Left renal cortex interstitium (tissue), 4 donors: ENCODE measurements at regions not wholly inside any gene's neighbourhood (a gene's known extent, or its start where the extent isn't known, plus 50 kb on each side); places are given as distances from the start of the nearest gene placed in this dataset.
"Not testable (repeated sequence)": the region's sequence is repeated elsewhere in the genome, so short reads cannot be mapped to it uniquely, and the experiment has no call there.

Experiments
- DNase-seq, 4 donors: peaks; one replicate each; pipeline ENCODE4 v3.0.0-alpha.2; 2013; ENCODE audit warnings: low read depth in 4 of 4, low spot score in 2 of 4, missing footprints in 1 of 4

- not testable (repeated sequence) for DNase-seq
Observed at GRCh38 chr11:96588793-96589192, 199.0 kb downstream of the JRKL start.

- no peak for DNase-seq
Observed at GRCh38 chr11:96595011-96595410, 205.2 kb downstream of the JRKL start.

DNA sequence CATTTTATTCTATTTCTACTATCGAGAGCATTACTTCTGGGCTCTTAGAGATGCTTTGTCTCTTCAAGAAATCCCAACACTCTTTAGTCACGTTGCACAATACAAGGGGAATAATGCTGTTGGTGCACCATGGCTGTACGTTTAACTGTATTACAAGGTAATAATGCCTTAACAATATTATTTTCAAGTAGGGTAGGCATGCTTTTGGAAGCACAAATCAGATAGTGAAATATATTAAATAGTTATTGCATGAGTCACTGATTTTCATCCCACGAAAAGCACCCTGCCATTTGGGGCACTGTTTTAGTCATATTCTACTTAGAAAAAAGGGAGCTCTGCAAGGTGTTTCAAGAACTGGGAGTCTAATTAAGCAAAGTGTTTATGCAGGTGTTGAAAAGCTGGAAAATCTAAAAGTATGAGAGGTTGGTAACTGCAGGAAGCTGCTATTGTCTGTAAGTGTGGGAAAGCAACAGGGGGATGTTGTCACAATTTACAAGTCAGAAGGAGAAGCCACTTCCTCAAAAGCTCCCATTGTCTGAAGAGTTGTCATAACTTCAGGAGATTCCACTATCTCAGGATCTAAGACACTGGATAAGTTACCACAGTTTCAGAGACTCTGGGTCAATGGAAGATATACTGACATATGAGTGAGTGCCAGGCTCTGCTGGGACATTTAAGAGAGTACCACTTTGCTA is 218.2 kb downstream of the JRKL start:
- no peak for DNase-seq

DNA sequence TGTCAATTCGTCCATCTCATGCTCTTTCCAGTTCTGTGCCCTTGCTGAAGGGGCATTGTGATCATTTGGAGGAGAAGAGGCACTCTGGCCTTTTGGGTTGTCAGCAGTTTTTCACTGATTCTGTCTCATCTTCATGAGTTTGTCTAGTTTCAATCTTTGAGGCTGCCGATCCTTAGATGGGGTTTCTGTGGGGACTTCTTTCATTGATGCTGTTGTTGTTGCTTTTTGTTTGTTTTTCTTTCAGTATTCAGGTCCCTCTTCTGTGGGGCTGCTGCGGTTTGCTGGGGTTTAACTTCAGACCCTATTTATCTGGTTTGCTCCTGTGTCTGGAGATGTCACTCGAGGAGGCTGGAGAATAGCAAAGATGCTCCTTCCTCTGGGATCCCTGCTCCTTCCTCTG is 224.3 kb downstream of the JRKL start:
- DNase-seq: no peak

GRCh38 chr11:96614846-96615245 is 225.0 kb downstream of the JRKL start:
- no peak for DNase-seq

GRCh38 chr11:96620464-96621044 is 230.7 kb downstream of the JRKL start:
- DNase-seq: no peak

DNA sequence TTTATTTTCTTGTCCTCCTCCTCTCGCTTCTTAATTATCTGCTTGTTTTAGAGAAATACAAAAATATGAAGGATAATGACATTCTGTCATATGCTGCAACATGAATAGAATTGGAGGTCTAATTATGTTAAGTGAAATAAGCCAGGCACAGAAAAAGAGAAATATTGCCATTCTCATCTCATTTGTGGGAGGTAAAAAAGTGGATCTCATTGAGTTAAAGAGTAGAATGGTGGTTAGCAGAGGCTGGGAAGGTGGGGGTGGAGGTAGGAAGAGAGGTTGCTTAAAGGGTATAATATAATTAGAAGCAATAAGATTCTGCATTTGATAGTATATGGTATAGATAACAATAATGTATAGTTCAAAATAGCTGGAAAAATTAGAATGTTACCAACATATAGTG is 231.3 kb downstream of the JRKL start:
- no peak for DNase-seq

DNA sequence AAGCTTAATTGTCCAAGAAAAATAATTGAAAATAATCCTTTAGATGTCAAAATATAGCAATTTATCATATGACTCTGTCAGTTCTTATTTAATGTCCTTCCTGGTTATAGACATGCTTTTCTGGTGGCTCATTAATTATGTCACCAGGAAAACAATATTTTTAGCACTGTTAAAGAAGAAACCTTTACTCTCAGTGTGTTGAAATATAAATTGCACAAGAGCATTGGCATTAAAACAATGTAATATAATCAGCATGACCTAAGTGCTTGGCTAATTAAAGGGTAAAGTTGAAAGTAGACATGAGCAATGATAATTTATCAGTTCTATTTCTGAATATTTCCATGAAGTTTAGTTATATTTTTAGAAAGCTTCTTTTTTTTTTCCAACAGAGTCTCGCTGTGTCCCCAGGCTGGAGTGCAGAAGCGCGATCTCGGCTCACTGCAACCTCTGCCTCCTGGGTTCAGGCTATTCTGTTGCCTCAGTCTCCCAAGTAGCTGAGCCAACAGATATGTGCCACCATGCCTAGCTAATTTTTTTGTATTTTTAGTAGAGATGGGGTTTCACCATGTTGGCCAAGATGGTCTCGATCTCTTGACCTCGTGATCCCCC is 232.3 kb downstream of the JRKL start:
- DNase-seq: no peak

DNA sequence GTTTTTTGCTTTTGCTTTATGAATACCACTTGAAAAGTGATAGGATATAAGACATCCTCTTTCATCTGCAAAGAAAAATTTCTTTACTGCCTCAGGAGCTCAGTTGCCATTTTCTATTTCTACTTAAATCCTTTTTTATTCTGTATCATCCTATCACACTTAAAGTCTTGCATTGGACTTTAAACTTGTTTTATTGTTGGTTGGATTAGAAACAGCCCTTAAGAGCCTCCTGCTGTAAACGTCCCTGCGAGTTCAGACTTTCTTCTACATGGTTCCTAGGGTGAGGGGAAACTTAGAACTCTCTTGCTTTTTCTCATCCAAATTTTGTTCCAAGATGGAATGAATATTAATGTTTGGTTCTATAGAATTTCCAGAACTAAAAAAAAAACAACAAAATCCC is 234.3 kb downstream of the JRKL start:
- no peak for DNase-seq

GRCh38 chr11:96627376-96627775 is 237.6 kb downstream of the JRKL start:
- no peak for DNase-seq

GRCh38 chr11:96635655-96636054 is 245.8 kb downstream of the JRKL start:
- DNase-seq: no peak

DNA sequence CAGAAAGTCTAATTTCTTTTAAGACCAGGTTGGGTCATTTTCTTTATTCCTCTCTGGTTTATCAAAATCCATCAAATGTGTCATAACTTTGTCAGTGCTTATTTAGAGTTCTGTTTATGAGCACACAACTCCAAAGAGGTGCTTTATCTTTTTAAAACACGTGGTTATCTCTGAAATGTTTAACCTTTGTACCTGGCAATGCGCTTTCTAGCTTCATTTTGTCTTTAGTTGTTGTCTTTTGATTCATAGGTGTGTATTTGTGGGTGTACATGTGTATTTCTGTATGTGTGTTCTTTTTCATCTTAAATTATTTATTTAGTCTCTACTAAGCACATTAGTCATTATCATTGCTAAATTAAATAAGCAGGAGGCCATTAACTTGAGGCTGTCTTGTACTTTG is 251.4 kb downstream of the JRKL start:
- no peak for DNase-seq

DNA sequence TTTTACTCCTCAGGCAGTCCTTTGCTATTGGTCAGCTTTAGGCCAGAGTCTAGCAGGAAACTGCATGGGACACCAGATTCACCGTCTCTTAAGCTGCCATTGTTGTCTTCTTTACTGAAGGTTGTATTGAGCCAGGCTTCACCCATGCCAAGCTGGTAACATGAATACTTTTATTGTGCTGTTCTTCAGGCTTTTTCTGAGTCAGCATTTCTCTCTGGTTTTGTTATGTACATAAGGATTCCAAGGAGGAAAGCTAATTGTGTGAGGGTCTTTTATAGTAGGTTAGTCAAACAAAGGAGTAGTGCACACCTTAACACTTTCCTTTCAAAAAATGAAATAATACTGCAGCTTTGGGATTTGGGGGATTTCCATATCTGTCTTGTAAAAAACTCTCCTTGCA is 252.8 kb downstream of the JRKL start:
- DNase-seq: no peak

- DNase-seq: no peak
Observed at GRCh38 chr11:96643173-96643572, 253.4 kb downstream of the JRKL start.

GRCh38 chr11:96647621-96648020 is 257.8 kb downstream of the JRKL start:
- peak in 1 of 4 donors; percentile 2 for DNase-seq

DNA sequence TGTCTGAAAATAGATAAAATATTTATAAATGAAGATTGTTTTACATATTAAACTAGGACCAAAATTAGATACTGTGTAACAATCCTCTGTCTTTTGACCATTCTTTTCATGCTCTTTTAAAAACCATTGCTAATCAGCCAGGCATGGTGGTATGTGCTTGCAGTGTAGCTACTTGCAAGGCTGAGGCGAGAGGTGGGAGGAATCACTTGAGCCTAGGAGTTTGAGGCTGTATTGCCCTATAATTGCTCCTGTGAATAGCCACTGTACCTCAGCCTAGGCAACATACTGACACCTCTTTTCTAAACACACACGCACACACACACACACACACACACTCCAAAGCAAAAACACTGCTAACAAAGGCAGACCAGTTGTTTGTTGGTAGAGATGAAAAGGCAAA is 259.2 kb downstream of the JRKL start:
- peak in 1 of 4 donors; percentile 31 for DNase-seq

GRCh38 chr11:96652516-96652915 is 262.7 kb downstream of the JRKL start:
- no peak for DNase-seq

DNA sequence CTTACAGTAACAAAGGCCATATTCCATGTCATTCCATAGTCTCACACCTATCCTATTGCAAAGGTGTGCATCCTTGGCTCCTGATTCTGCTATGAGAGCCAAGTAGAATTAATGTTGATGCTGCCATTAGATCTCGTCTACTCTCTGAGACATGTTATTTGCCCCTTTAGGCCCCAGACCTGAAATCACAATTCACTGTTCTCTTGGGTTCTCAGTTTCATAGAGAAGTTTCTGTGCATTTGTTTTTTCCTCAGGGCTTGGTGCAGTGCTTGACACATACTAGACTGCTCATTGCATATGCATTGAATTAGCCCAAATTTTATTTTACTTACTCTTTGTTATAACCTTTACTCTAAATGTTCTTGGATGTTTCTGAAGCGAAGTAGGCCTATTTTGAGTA is 265.7 kb downstream of the JRKL start:
- DNase-seq: no peak

- no peak for DNase-seq
Observed at GRCh38 chr11:96658436-96658835, 268.6 kb downstream of the JRKL start.

GRCh38 chr11:96664110-96664509 is 274.3 kb downstream of the JRKL start:
- no peak for DNase-seq

DNA sequence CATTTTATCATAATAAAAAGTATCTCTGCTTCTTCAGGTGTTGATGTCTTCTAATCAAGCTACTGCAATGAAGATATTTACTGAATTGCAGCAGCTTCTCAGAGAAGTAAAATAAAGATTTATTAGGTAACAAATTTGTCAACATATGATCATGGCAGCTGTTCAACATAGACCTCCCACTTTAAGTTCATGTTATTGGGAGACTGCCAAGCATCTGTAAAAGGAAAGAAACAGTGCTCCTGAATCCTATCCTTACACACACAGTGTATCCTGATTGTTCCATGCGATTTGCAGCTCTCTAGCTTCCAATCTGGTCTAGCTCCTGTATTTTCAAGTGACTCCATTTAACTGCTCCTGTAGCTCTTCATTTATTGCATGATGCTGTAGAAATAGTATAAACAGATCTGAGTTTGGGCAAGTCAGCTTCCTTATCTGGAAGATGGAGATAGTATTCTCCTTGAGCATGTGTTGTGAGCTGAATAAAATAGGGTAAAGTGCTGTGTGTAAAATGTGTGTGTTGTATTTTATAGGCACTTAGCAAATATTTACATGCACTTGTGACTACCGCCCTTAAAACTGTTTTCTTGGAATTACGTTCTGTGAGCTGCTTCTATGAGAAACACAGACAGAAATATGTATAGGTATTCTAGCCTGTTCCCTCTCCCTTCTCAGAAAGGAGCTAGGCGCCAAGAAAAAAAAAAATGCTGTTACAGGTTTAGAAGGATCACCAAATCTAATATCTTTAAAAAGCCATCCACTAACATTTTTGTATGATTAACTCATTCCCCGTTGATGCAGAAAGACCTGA is 290.6 kb downstream of the JRKL start:
- no peak for DNase-seq
